T-helper 2 cell treated with Interferon-gamma antibody and Interleukin-4, amounts not matched to agents 5 μg/mL and 100 μg/mL, for 36 hours (primary cell): ENCODE measurements at regions not wholly inside any gene's neighbourhood (a gene's known extent, or its start where the extent isn't known, plus 50 kb on each side); places are given as distances from the start of the nearest gene placed in this dataset.
"Not testable (repeated sequence)": the region's sequence is repeated elsewhere in the genome, so short reads cannot be mapped to it uniquely, and the experiment has no call there.

ENCODE experiments used
- DNase-seq: peaks from one replicate; pipeline ENCODE4 v3.0.0; 2021; ENCODE audit warnings: low spot score
- H3K27ac Mint-ChIP-seq: one replicate; pipeline ENCODE4 v1.8.0; 2021; ENCODE audit warnings: mild to moderate bottlenecking, mixed read lengths
- H3K27me3 Mint-ChIP-seq: one replicate; pipeline ENCODE4 v1.8.0; 2021; ENCODE audit warnings: low read depth, mixed read lengths
- H3K36me3 Mint-ChIP-seq: one replicate; pipeline ENCODE4 v1.8.0; 2021; ENCODE audit warnings: low read depth, mixed read lengths
- H3K4me1 Mint-ChIP-seq: one replicate; pipeline ENCODE4 v1.8.0; 2021; ENCODE audit warnings: low read depth, mixed read lengths
- H3K4me3 Mint-ChIP-seq: one replicate; pipeline ENCODE4 v1.8.0; 2022; ENCODE audit warnings: mild to moderate bottlenecking, moderate library complexity, mixed read lengths
- H3K9me3 Mint-ChIP-seq: one replicate; pipeline ENCODE4 v1.8.0; 2021; ENCODE audit warnings: mixed read lengths

- H3K36me3 Mint-ChIP-seq: no peaks in the 10 kb centered on the region
- no peak overlapping the region for H3K4me3 Mint-ChIP-seq
- H3K27ac Mint-ChIP-seq: no peak overlapping the region
- no peak for DNase-seq
- no peaks in the 10 kb centered on the region for H3K9me3 Mint-ChIP-seq
- peaks cover 4% of the 10 kb centered on the region for H3K27me3 Mint-ChIP-seq
- H3K4me1 Mint-ChIP-seq: no peaks in the 10 kb centered on the region
Observed at GRCh38 chr2:118374974-118375755, 286.9 kb downstream of the INSIG2 start.

- Mint-ChIP-seq H3K9me3 (no peaks in the 10 kb centered on the region), H3K27me3 (peaks cover 9% of the 10 kb centered on the region), H3K36me3 (no peaks in the 10 kb centered on the region), H3K4me3 (no peak overlapping the region), H3K27ac (no peak overlapping the region), H3K4me1 (no peaks in the 10 kb centered on the region)
- no peak for DNase-seq
Observed at GRCh38 chr2:118372886-118373830, 284.9 kb downstream of the INSIG2 start.

- no peak for DNase-seq
- no peaks in the 10 kb centered on the region for H3K4me1 Mint-ChIP-seq
- H3K9me3 Mint-ChIP-seq: no peaks in the 10 kb centered on the region
- no peaks in the 10 kb centered on the region for H3K36me3 Mint-ChIP-seq
- peaks cover 14% of the 10 kb centered on the region for H3K27me3 Mint-ChIP-seq
- H3K4me3 Mint-ChIP-seq: no peak overlapping the region
- H3K27ac Mint-ChIP-seq: no peak overlapping the region
Observed at GRCh38 chr2:118371515-118371914, 283.2 kb downstream of the INSIG2 start.

GRCh38 chr2:118369521-118369920 is 281.2 kb downstream of the INSIG2 start:
- not testable (repeated sequence) for H3K36me3 Mint-ChIP-seq, H3K27ac Mint-ChIP-seq, H3K9me3 Mint-ChIP-seq, H3K4me1 Mint-ChIP-seq, H3K4me3 Mint-ChIP-seq, DNase-seq
- H3K27me3 Mint-ChIP-seq: peaks cover 15% of the 10 kb centered on the region

- Mint-ChIP-seq H3K27me3 (peaks cover 12% of the 10 kb centered on the region), H3K27ac (no peak overlapping the region), H3K4me3 (no peak overlapping the region), H3K4me1 (no peaks in the 10 kb centered on the region), H3K36me3 (no peaks in the 10 kb centered on the region), H3K9me3 (no peaks in the 10 kb centered on the region)
- no peak for DNase-seq
Observed at GRCh38 chr2:118363604-118364003, 275.3 kb downstream of the INSIG2 start.

- Mint-ChIP-seq H3K4me1 (no peaks in the 10 kb centered on the region), H3K36me3 (no peaks in the 10 kb centered on the region), H3K27me3 (peaks cover 10% of the 10 kb centered on the region), H3K9me3 (no peaks in the 10 kb centered on the region), H3K27ac (no peak overlapping the region), H3K4me3 (no peak overlapping the region)
- no peak for DNase-seq
Observed at GRCh38 chr2:118356051-118356450, 267.8 kb downstream of the INSIG2 start.

- H3K27me3 Mint-ChIP-seq: peaks cover 5% of the 10 kb centered on the region
Observed at GRCh38 chr2:118351796-118352195, 263.5 kb downstream of the INSIG2 start.

GRCh38 chr2:118350621-118351020 is 262.4 kb downstream of the INSIG2 start:
- H3K4me1 Mint-ChIP-seq: no peaks in the 10 kb centered on the region
- no peak overlapping the region for H3K27ac Mint-ChIP-seq
- H3K27me3 Mint-ChIP-seq: peaks cover 5% of the 10 kb centered on the region
- no peak overlapping the region for H3K4me3 Mint-ChIP-seq
- no peaks in the 10 kb centered on the region for H3K36me3 Mint-ChIP-seq
- H3K9me3 Mint-ChIP-seq: no peaks in the 10 kb centered on the region
- no peak for DNase-seq

More at GRCh38 chr2:118351796-118352195, 263.5 kb downstream of the INSIG2 start:
- Mint-ChIP-seq H3K36me3 (no peaks in the 10 kb centered on the region), H3K4me1 (no peaks in the 10 kb centered on the region), H3K9me3 (no peaks in the 10 kb centered on the region), H3K4me3 (no peak overlapping the region), H3K27ac (no peak overlapping the region)
- no peak for DNase-seq

- Mint-ChIP-seq H3K4me1 (no peaks in the 10 kb centered on the region), H3K36me3 (no peaks in the 10 kb centered on the region), H3K27ac (no peak overlapping the region), H3K9me3 (no peaks in the 10 kb centered on the region), H3K4me3 (no peak overlapping the region), H3K27me3 (peaks cover 5% of the 10 kb centered on the region)
- no peak for DNase-seq
Observed at GRCh38 chr2:118349365-118349764, 261.1 kb downstream of the INSIG2 start.

- H3K4me3 Mint-ChIP-seq: no peak overlapping the region
- H3K27ac Mint-ChIP-seq: no peak overlapping the region
- H3K4me1 Mint-ChIP-seq: no peaks in the 10 kb centered on the region
- peaks cover 5% of the 10 kb centered on the region for H3K27me3 Mint-ChIP-seq
- H3K9me3 Mint-ChIP-seq: no peaks in the 10 kb centered on the region
- no peak for DNase-seq
- H3K36me3 Mint-ChIP-seq: no peaks in the 10 kb centered on the region
Observed at GRCh38 chr2:118348380-118349034, 260.2 kb downstream of the INSIG2 start.

- no peaks in the 10 kb centered on the region for H3K27me3 Mint-ChIP-seq
- H3K4me3 Mint-ChIP-seq: no peak overlapping the region
- DNase-seq: no peak
- H3K27ac Mint-ChIP-seq: no peak overlapping the region
- no peaks in the 10 kb centered on the region for H3K4me1 Mint-ChIP-seq
- H3K36me3 Mint-ChIP-seq: no peaks in the 10 kb centered on the region
- no peaks in the 10 kb centered on the region for H3K9me3 Mint-ChIP-seq
Observed at GRCh38 chr2:118345465-118345864, 257.2 kb downstream of the INSIG2 start.

- H3K9me3 Mint-ChIP-seq: peaks cover 11% of the 10 kb centered on the region
- DNase-seq: no peak
- H3K36me3 Mint-ChIP-seq: no peaks in the 10 kb centered on the region
- H3K27me3 Mint-ChIP-seq: no peaks in the 10 kb centered on the region
- H3K4me1 Mint-ChIP-seq: no peaks in the 10 kb centered on the region
- H3K4me3 Mint-ChIP-seq: no peak overlapping the region
- no peak overlapping the region for H3K27ac Mint-ChIP-seq
Observed at GRCh38 chr2:118340103-118340502, 251.8 kb downstream of the INSIG2 start.

GRCh38 chr2:118339386-118339785 is 251.1 kb downstream of the INSIG2 start:
- Mint-ChIP-seq H3K4me1 (no peaks in the 10 kb centered on the region), H3K27ac (no peak overlapping the region), H3K27me3 (no peaks in the 10 kb centered on the region), H3K9me3 (peaks cover 11% of the 10 kb centered on the region), H3K4me3 (no peak overlapping the region), H3K36me3 (no peaks in the 10 kb centered on the region)
- no peak for DNase-seq

GRCh38 chr2:118333664-118334063 is 245.4 kb downstream of the INSIG2 start:
- H3K36me3 Mint-ChIP-seq: no peaks in the 10 kb centered on the region
- H3K27me3 Mint-ChIP-seq: peaks cover 13% of the 10 kb centered on the region
- no peak overlapping the region for H3K4me3 Mint-ChIP-seq
- H3K9me3 Mint-ChIP-seq: no peaks in the 10 kb centered on the region
- H3K4me1 Mint-ChIP-seq: no peaks in the 10 kb centered on the region
- H3K27ac Mint-ChIP-seq: no peak overlapping the region
- DNase-seq: no peak
